ENCODE measurements at regions not wholly inside any gene's neighbourhood (a gene's known extent, or its start where the extent isn't known, plus 50 kb on each side); places are given as distances from the start of the nearest gene placed in this dataset.

- H2AFZ ChIP-seq (ENCODE audit: insufficient read depth, low read length, poor library complexity) = no peak overlapping the region
- H3K9ac ChIP-seq (ENCODE audit: low read length) = no peak overlapping the region
- no peaks in the 10 kb centered on the region for H3K79me2 ChIP-seq (ENCODE audit: control insufficient read depth, insufficient read depth, low read length, poor library complexity)
- no peak overlapping the region for H2BK12ac ChIP-seq (ENCODE audit: low read length)
- H3K36me3 ChIP-seq (ENCODE audit: control insufficient read depth in 1 of 2, insufficient read depth in 2 of 2, low read length in 2 of 2) = no peaks in the 10 kb centered on the region
- H4K91ac ChIP-seq (ENCODE audit: low read depth, low read length) = no peak overlapping the region
- no peak overlapping the region for H3K4ac ChIP-seq (ENCODE audit: low read depth, low read length)
- no peaks in the 10 kb centered on the region for H3K27me3 ChIP-seq (ENCODE audit: insufficient read depth, low read length)
- no peak overlapping the region for H3K18ac ChIP-seq (ENCODE audit: low read length)
- no peak overlapping the region for H3K4me2 ChIP-seq (ENCODE audit: low read length)
- no peak overlapping the region for H3K27ac ChIP-seq (ENCODE audit: low read depth, low read length)
- H2BK120ac ChIP-seq (ENCODE audit: insufficient read depth, low read length, poor library complexity) = no peak overlapping the region
- H4K8ac ChIP-seq (ENCODE audit: low read depth, low read length) = no peak overlapping the region
- H4K12ac ChIP-seq (ENCODE audit: low read depth, low read length) = no peak overlapping the region
- no peaks in the 10 kb centered on the region for H3K79me1 ChIP-seq (ENCODE audit: low read length)
- H3K9me3 ChIP-seq (ENCODE audit: insufficient read depth, low read depth, low read length) = no peaks in the 10 kb centered on the region
- no peak overlapping the region for H2BK5ac ChIP-seq (ENCODE audit: low read depth, low read length, poor library complexity)
- no peak overlapping the region for H3K23ac ChIP-seq (ENCODE audit: low read length)
- no peaks in the 10 kb centered on the region for H3K4me1 ChIP-seq (ENCODE audit: control insufficient read depth in 1 of 2, insufficient read depth in 2 of 2, low read length in 2 of 2)
- no peak for DNase-seq
- no peak overlapping the region for H3K14ac ChIP-seq (ENCODE audit: low read length)
- WGBS (ENCODE audit: extremely low coverage, insufficient coverage, insufficient read length) = no CpG with 5 or more reads among the region's 4 CpGs
- H3K4me3 ChIP-seq (ENCODE audit: low read depth, low read length) = no peak overlapping the region
- no peak overlapping the region for H2AK5ac ChIP-seq (ENCODE audit: low read length)
Observed at GRCh38 chr21:16169102-16169511, 439.3 kb downstream of the USP25 start.

- Histone ChIP-seq H3K79me1 (ENCODE audit: low read length) (no peaks in the 10 kb centered on the region), H3K18ac (ENCODE audit: low read length) (no peak overlapping the region), H2AK5ac (ENCODE audit: low read length) (no peak overlapping the region), H4K91ac (ENCODE audit: low read depth, low read length) (no peak overlapping the region), H2BK12ac (ENCODE audit: low read length) (no peak overlapping the region), H3K14ac (ENCODE audit: low read length) (no peak overlapping the region), H3K9me3 (ENCODE audit: insufficient read depth, low read depth, low read length) (no peaks in the 10 kb centered on the region), H2AFZ (ENCODE audit: insufficient read depth, low read length, poor library complexity) (no peak overlapping the region), H3K4me3 (ENCODE audit: low read depth, low read length) (no peak overlapping the region), H3K23ac (ENCODE audit: low read length) (no peak overlapping the region), H2BK5ac (ENCODE audit: low read depth, low read length, poor library complexity) (no peak overlapping the region), H3K4ac (ENCODE audit: low read depth, low read length) (no peak overlapping the region), H3K27ac (ENCODE audit: low read depth, low read length) (no peak overlapping the region), H3K36me3 (ENCODE audit: control insufficient read depth in 1 of 2, insufficient read depth in 2 of 2, low read length in 2 of 2) (no peaks in the 10 kb centered on the region), H3K4me1 (ENCODE audit: control insufficient read depth in 1 of 2, insufficient read depth in 2 of 2, low read length in 2 of 2) (no peaks in the 10 kb centered on the region), H4K12ac (ENCODE audit: low read depth, low read length) (no peak overlapping the region), H3K79me2 (ENCODE audit: control insufficient read depth, insufficient read depth, low read length, poor library complexity) (no peaks in the 10 kb centered on the region), H3K27me3 (ENCODE audit: insufficient read depth, low read length) (no peaks in the 10 kb centered on the region), H3K9ac (ENCODE audit: low read length) (no peak overlapping the region), H2BK120ac (ENCODE audit: insufficient read depth, low read length, poor library complexity) (no peak overlapping the region), H4K8ac (ENCODE audit: low read depth, low read length) (no peak overlapping the region), H3K4me2 (ENCODE audit: low read length) (no peak overlapping the region)
- WGBS (ENCODE audit: extremely low coverage, insufficient coverage, insufficient read length) = no CpG with 5 or more reads among the region's 1 CpG
- DNase-seq = no peak
Observed at GRCh38 chr21:16169779-16170178, 440.0 kb downstream of the USP25 start.

GRCh38 chr21:16176570-16176969 is 446.8 kb downstream of the USP25 start:
- Histone ChIP-seq H3K4ac (ENCODE audit: low read depth, low read length) (no peak overlapping the region), H3K36me3 (ENCODE audit: control insufficient read depth in 1 of 2, insufficient read depth in 2 of 2, low read length in 2 of 2) (no peaks in the 10 kb centered on the region), H2AFZ (ENCODE audit: insufficient read depth, low read length, poor library complexity) (no peak overlapping the region), H2BK5ac (ENCODE audit: low read depth, low read length, poor library complexity) (no peak overlapping the region), H3K4me3 (ENCODE audit: low read depth, low read length) (no peak overlapping the region), H4K12ac (ENCODE audit: low read depth, low read length) (no peak overlapping the region), H3K9ac (ENCODE audit: low read length) (no peak overlapping the region), H3K14ac (ENCODE audit: low read length) (no peak overlapping the region), H3K27ac (ENCODE audit: low read depth, low read length) (no peak overlapping the region), H2BK120ac (ENCODE audit: insufficient read depth, low read length, poor library complexity) (no peak overlapping the region), H3K27me3 (ENCODE audit: insufficient read depth, low read length) (no peaks in the 10 kb centered on the region), H4K91ac (ENCODE audit: low read depth, low read length) (no peak overlapping the region), H3K9me3 (ENCODE audit: insufficient read depth, low read depth, low read length) (no peaks in the 10 kb centered on the region), H2BK12ac (ENCODE audit: low read length) (no peak overlapping the region), H3K79me2 (ENCODE audit: control insufficient read depth, insufficient read depth, low read length, poor library complexity) (no peaks in the 10 kb centered on the region), H4K8ac (ENCODE audit: low read depth, low read length) (no peak overlapping the region), H3K79me1 (ENCODE audit: low read length) (no peaks in the 10 kb centered on the region), H3K4me2 (ENCODE audit: low read length) (no peak overlapping the region), H3K18ac (ENCODE audit: low read length) (no peak overlapping the region), H3K4me1 (ENCODE audit: control insufficient read depth in 1 of 2, insufficient read depth in 2 of 2, low read length in 2 of 2) (peaks cover 0 to 5% of the 10 kb centered on the region in 2 experiments), H3K23ac (ENCODE audit: low read length) (no peak overlapping the region), H2AK5ac (ENCODE audit: low read length) (no peak overlapping the region)
- no peak for DNase-seq

GRCh38 chr21:16177532-16177931 is 447.8 kb downstream of the USP25 start:
- Histone ChIP-seq H4K91ac (ENCODE audit: low read depth, low read length) (no peak overlapping the region), H2AK5ac (ENCODE audit: low read length) (no peak overlapping the region), H3K27ac (ENCODE audit: low read depth, low read length) (no peak overlapping the region), H3K14ac (ENCODE audit: low read length) (no peak overlapping the region), H3K4ac (ENCODE audit: low read depth, low read length) (no peak overlapping the region), H3K4me2 (ENCODE audit: low read length) (no peak overlapping the region), H3K27me3 (ENCODE audit: insufficient read depth, low read length) (no peaks in the 10 kb centered on the region), H3K23ac (ENCODE audit: low read length) (no peak overlapping the region), H2BK12ac (ENCODE audit: low read length) (no peak overlapping the region), H4K8ac (ENCODE audit: low read depth, low read length) (no peak overlapping the region), H3K36me3 (ENCODE audit: control insufficient read depth in 1 of 2, insufficient read depth in 2 of 2, low read length in 2 of 2) (no peaks in the 10 kb centered on the region), H3K79me1 (ENCODE audit: low read length) (no peaks in the 10 kb centered on the region), H3K9me3 (ENCODE audit: insufficient read depth, low read depth, low read length) (no peaks in the 10 kb centered on the region), H2AFZ (ENCODE audit: insufficient read depth, low read length, poor library complexity) (no peak overlapping the region), H3K9ac (ENCODE audit: low read length) (no peak overlapping the region), H4K12ac (ENCODE audit: low read depth, low read length) (no peak overlapping the region), H3K4me1 (ENCODE audit: control insufficient read depth in 1 of 2, insufficient read depth in 2 of 2, low read length in 2 of 2) (peaks cover 0 to 5% of the 10 kb centered on the region in 2 experiments), H2BK5ac (ENCODE audit: low read depth, low read length, poor library complexity) (no peak overlapping the region), H3K79me2 (ENCODE audit: control insufficient read depth, insufficient read depth, low read length, poor library complexity) (no peaks in the 10 kb centered on the region), H3K4me3 (ENCODE audit: low read depth, low read length) (no peak overlapping the region), H2BK120ac (ENCODE audit: insufficient read depth, low read length, poor library complexity) (no peak overlapping the region), H3K18ac (ENCODE audit: low read length) (no peak overlapping the region)
- no peak for DNase-seq
- no CpG with 5 or more reads among the region's 3 CpGs for WGBS (ENCODE audit: extremely low coverage, insufficient coverage, insufficient read length)
